ENCODE measurements at regions not wholly inside any gene's neighbourhood (a gene's known extent, or its start where the extent isn't known, plus 50 kb on each side); places are given as distances from the start of the nearest gene placed in this dataset.
"Not testable (repeated sequence)": the region's sequence is repeated elsewhere in the genome, so short reads cannot be mapped to it uniquely, and the experiment has no call there.

- Histone ChIP-seq H3K36me3 (ENCODE audit: insufficient read depth, low read length) (no peaks in the 10 kb centered on the region), H3K4me1 (ENCODE audit: insufficient read depth, low read length) (no peaks in the 10 kb centered on the region), H3K27ac (ENCODE audit: low read depth, low read length) (no peak overlapping the region), H3K9me3 (ENCODE audit: insufficient read depth, low read depth, low read length) (no peaks in the 10 kb centered on the region), H3K79me2 (ENCODE audit: insufficient read depth, low read length) (no peaks in the 10 kb centered on the region), H3K9ac (ENCODE audit: low read length) (no peak overlapping the region), H3K4me2 (ENCODE audit: low read length) (no peak overlapping the region), H3K27me3 (ENCODE audit: insufficient read depth, low read length) (no peaks in the 10 kb centered on the region), H3K4me3 (ENCODE audit: insufficient read depth, low read depth, low read length) (no peak overlapping the region), H4K20me1 (ENCODE audit: insufficient read depth, low read length) (no peaks in the 10 kb centered on the region), H2AFZ (ENCODE audit: low read depth, low read length) (no peak overlapping the region)
- no peak overlapping the region for H3K4me3 Mint-ChIP-seq (ENCODE audit: unreplicated experiment)
- no peaks in the 10 kb centered on the region for H3K36me3 Mint-ChIP-seq (ENCODE audit: low read depth, unreplicated experiment)
- H3K27ac Mint-ChIP-seq (ENCODE audit: unreplicated experiment): no peak overlapping the region
- H3K4me1 Mint-ChIP-seq (ENCODE audit: low read depth, unreplicated experiment): no peaks in the 10 kb centered on the region
- H3K9me3 Mint-ChIP-seq (ENCODE audit: unreplicated experiment): peaks cover 11% of the 10 kb centered on the region
- TF ChIP-seq EZH2 (IDR thresholded peaks at IDR 0.05; ENCODE audit: insufficient read depth, low read length): no peak
- TF ChIP-seq, protein P1, sequence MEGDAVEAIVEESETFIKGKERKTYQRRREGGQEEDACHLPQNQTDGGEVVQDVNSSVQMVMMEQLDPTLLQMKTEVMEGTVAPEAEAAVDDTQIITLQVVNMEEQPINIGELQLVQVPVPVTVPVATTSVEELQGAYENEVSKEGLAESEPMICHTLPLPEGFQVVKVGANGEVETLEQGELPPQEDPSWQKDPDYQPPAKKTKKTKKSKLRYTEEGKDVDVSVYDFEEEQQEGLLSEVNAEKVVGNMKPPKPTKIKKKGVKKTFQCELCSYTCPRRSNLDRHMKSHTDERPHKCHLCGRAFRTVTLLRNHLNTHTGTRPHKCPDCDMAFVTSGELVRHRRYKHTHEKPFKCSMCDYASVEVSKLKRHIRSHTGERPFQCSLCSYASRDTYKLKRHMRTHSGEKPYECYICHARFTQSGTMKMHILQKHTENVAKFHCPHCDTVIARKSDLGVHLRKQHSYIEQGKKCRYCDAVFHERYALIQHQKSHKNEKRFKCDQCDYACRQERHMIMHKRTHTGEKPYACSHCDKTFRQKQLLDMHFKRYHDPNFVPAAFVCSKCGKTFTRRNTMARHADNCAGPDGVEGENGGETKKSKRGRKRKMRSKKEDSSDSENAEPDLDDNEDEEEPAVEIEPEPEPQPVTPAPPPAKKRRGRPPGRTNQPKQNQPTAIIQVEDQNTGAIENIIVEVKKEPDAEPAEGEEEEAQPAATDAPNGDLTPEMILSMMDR (IDR thresholded peaks at IDR 0.05; ENCODE audit: insufficient read depth, low read depth, low read length): no peak
- H3K27me3 Mint-ChIP-seq (ENCODE audit: low read depth, unreplicated experiment): no peaks in the 10 kb centered on the region
- FAIRE-seq (no peak), DNase-seq (ENCODE audit: low read depth) (no peak)
These were observed 313.0 kb downstream of the FRK start for GRCh38 chr6:115747719-115748118.

GRCh38 chr6:115746583-115746982 lies 314.1 kb downstream of the FRK start:
- H3K27ac ChIP-seq (ENCODE audit: low read depth, low read length); H3K36me3 Mint-ChIP-seq (ENCODE audit: low read depth, unreplicated experiment); DNase-seq (ENCODE audit: low read depth); H2AFZ ChIP-seq (ENCODE audit: low read depth, low read length); H3K9me3 ChIP-seq (ENCODE audit: insufficient read depth, low read depth, low read length); H3K27ac Mint-ChIP-seq (ENCODE audit: unreplicated experiment); H3K4me2 ChIP-seq (ENCODE audit: low read length); FAIRE-seq; H3K27me3 Mint-ChIP-seq (ENCODE audit: low read depth, unreplicated experiment); H3K27me3 ChIP-seq (ENCODE audit: insufficient read depth, low read length); H4K20me1 ChIP-seq (ENCODE audit: insufficient read depth, low read length); H3K9ac ChIP-seq (ENCODE audit: low read length); H3K36me3 ChIP-seq (ENCODE audit: insufficient read depth, low read length); H3K79me2 ChIP-seq (ENCODE audit: insufficient read depth, low read length); H3K4me1 Mint-ChIP-seq (ENCODE audit: low read depth, unreplicated experiment); H3K4me1 ChIP-seq (ENCODE audit: insufficient read depth, low read length); H3K4me3 ChIP-seq (ENCODE audit: insufficient read depth, low read depth, low read length); H3K4me3 Mint-ChIP-seq (ENCODE audit: unreplicated experiment): not testable (repeated sequence)
- H3K9me3 Mint-ChIP-seq (ENCODE audit: unreplicated experiment): peaks cover 11% of the 10 kb centered on the region

- Histone ChIP-seq H3K4me3 (ENCODE audit: insufficient read depth, low read depth, low read length) (no peak overlapping the region), H3K79me2 (ENCODE audit: insufficient read depth, low read length) (no peaks in the 10 kb centered on the region)
These were observed 319.8 kb downstream of the FRK start for GRCh38 chr6:115740907-115741306.

More at GRCh38 chr6:115740907-115741306, 319.8 kb downstream of the FRK start:
- H3K9ac ChIP-seq (ENCODE audit: low read length): no peak overlapping the region
- DNase-seq (ENCODE audit: low read depth): no peak
- H3K27ac ChIP-seq (ENCODE audit: low read depth, low read length): no peak overlapping the region
- H3K9me3 Mint-ChIP-seq (ENCODE audit: unreplicated experiment): peaks cover 17% of the 10 kb centered on the region
- H3K27me3 ChIP-seq (ENCODE audit: insufficient read depth, low read length): no peaks in the 10 kb centered on the region
- FAIRE-seq: no peak
- H3K4me3 Mint-ChIP-seq (ENCODE audit: unreplicated experiment): no peak overlapping the region
- no peak overlapping the region for H3K4me2 ChIP-seq (ENCODE audit: low read length)
- no peaks in the 10 kb centered on the region for H3K36me3 Mint-ChIP-seq (ENCODE audit: low read depth, unreplicated experiment)
- no peak overlapping the region for H3K27ac Mint-ChIP-seq (ENCODE audit: unreplicated experiment)
- no peaks in the 10 kb centered on the region for H3K4me1 ChIP-seq (ENCODE audit: insufficient read depth, low read length)
- H2AFZ ChIP-seq (ENCODE audit: low read depth, low read length): no peak overlapping the region
- H3K36me3 ChIP-seq (ENCODE audit: insufficient read depth, low read length): no peaks in the 10 kb centered on the region
- H3K9me3 ChIP-seq (ENCODE audit: insufficient read depth, low read depth, low read length): peaks cover 4% of the 10 kb centered on the region
- no peak for TF ChIP-seq EZH2 (IDR thresholded peaks at IDR 0.05; ENCODE audit: insufficient read depth, low read length)
- TF ChIP-seq, protein P1 (IDR thresholded peaks at IDR 0.05; ENCODE audit: insufficient read depth, low read depth, low read length): no peak
- no peaks in the 10 kb centered on the region for H4K20me1 ChIP-seq (ENCODE audit: insufficient read depth, low read length)
- H3K4me1 Mint-ChIP-seq (ENCODE audit: low read depth, unreplicated experiment): no peaks in the 10 kb centered on the region
- no peaks in the 10 kb centered on the region for H3K27me3 Mint-ChIP-seq (ENCODE audit: low read depth, unreplicated experiment)

Data from astrocyte (in vitro differentiated cells and primary cell).